Pons (tissue), 1 donor: ENCODE measurements at regions not wholly inside any gene's neighbourhood (a gene's known extent, or its start where the extent isn't known, plus 50 kb on each side); places are given as distances from the start of the nearest gene placed in this dataset.
"Not testable (repeated sequence)": the region's sequence is repeated elsewhere in the genome, so short reads cannot be mapped to it uniquely, and the experiment has no call there.

Source experiments
- DNase-seq: peaks from one replicate; pipeline ENCODE4 v3.0.0-alpha.2; 2016; ENCODE audit warnings: low spot score

DNA sequence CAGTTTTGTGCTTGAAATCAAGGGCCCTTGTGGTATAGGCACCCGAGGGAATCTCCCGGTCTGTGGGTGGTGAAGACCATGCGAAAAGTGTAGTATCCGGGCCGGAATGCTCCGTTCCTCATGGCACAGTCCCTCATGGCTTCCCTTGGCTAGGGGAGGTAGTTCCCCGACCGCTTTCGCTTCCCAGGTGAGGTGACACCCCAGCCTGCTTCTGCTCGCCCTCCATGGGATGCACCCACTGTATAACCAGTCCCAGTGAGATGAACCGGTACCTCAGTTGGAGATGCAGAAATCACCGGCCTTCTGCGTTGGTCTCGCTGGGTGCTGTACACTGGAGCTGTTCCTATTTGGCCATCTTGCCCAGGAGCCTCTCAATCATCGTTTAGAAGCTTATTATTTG is 195.7 kb upstream of the POT1 start:
- no peak for DNase-seq

DNA sequence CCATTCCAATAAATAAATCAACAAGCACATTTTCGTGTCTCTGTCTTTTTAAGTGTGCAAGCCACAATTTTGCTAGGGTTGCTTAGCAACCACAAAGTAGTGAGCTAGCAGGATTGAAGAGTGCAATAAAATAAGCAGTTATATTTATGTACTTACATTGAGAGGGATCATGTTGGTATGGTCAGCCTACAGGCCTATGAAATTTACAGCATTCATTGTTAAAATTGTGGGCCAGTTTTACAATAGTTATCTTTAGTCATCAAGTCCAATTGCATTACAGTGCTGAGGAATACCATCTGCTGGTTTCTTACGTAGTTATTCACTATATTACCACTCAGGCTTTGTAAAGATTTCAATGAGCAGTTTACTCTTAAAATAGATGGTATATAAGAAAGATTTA is 192.5 kb upstream of the POT1 start:
- DNase-seq = no peak

DNA sequence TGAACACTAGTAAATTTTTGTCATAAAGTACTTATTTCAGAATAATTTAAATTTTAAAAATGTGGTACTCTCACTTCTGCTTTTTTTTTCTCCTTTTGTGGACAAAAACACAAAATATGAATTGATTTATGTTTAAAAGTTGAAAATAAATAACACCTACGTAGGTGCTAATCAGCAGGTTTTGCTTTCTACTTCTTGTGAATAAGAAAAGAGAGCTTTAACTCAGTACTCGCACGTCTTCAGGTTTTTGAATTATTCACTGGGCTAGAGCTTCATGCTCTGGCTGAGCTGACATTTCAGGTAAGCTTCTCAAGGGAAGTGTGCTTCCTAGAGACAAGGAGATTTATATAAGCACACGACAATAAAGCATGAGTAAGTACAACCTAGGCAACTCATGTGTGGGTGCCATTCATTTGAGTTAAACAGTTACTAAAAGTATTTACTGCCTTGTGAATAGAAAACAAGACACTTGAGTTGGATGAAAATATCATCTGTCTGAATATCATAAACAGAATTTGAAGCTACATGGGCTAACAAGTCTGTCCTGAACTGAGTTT is 190.0 kb upstream of the POT1 start:
- DNase-seq = no peak

DNA sequence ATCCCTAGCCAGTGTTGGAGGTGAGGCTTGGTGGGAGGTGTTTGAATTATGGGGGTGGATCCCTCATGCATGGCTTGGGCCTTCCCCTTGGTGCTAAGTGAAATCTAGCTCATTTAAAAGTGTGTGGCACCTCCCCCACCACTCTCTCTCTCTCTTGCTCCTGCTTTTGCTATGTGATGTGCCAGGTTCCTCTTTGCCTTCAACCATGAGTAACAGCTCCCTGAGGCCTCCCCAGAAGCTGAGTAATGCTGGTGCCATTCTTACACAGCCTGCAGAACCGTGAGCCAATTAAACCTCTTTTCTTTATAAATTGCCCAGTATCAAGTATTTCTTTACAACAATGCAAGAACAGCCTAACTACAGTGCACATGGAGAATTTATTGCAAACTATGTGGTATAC is 188.8 kb upstream of the POT1 start:
- DNase-seq = no peak

DNA sequence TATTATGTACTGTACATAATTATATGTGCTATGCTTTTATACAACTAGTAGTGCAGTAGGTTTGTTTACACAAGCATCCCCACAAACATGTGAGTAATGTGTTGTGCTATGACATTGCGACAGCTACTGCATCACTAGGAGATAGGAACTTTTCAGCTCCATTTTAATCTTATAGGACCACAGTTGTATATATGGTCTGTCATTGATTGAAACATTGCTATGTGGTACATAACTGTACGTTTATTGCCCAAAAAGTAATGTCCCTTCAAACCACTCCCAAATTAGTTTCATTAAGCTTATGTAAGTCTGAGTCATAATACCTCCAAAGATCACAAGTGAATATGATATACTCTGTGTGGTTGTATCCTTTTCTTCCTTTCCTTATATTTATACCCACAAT is 183.2 kb upstream of the POT1 start:
- DNase-seq = no peak

DNA sequence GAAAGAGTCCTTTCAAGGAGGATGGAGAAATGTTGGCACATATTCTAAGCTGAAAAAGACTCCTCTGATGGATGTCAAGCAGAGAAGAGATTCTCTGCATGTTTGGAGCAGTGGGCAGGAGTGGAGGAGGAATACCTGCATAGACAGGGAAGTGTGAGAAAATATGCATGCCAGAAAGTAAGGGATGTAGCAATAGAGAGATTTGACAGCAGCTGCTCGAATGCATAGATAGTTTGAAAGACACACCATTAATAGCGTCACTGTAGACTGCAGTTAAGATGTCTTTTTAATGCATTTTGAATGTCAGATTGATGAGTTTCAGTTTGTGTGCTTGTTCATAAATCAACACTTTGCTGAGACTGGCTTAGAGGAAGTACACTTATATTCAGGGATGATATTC is 169.9 kb upstream of the POT1 start:
- DNase-seq = no peak

DNA sequence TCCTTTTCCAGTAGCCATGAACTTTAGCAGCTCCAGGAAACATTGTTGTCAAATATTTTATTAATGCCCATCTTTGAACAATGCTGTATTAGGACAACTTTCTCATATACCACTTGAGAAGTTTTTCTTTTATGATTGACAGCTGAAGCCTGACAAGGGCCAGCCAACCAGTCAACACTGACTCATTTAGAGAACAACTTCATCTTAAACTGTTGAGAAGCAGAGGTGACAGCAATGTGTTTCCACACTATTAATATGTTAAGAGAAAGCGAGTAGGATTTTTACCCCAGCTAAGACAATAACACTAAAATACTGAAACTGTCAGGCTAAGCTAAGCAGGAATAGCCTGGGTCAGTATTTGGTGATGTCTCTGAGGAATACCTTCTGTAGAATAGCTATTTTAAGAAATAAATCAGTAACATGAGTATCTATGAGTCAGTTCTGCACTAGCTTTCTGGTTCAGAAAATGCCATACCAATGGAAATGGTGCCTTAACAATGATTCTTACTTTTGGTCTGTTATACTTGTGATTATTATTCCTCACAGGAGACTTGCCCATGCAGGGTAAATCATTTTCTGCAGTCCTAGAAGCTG is 168.8 kb upstream of the POT1 start:
- no peak for DNase-seq

DNA sequence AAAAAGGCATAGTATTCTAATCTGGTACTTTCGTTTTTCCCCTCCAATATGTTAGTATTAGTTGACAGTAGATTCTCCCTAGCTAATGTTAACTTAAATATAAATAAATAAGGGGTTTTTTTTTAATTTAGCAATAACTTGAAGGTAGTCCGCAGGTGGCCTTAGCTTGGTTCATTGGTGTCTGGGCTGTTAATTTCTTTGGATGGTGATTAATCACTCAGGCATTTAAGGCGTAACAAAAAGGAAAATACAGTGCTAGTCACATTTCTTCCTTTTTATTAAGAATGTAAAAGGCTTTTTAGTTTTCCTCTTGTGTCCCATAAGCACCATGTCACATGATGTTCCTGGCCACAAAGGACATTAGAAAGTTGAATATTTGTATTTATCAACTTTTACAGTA is 161.0 kb upstream of the POT1 start:
- DNase-seq = no peak

DNA sequence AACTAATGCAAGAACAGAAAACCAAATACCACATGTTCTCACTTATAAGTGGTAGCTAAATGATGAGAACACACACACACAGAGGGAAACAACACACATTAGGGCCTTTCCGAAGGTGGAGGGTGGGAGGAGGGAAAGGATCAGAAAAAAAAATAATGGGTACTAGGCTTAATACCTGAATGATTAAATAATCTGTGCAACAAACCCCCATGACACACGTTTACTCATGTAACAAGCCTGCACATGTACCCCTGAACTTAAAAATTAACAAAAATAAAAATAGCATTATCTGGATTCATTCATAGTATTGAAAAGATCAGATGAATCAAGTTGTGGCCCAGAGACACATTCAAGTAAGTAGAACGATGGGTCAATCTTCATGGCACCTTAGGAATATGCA is 159.5 kb upstream of the POT1 start:
- no peak for DNase-seq

DNA sequence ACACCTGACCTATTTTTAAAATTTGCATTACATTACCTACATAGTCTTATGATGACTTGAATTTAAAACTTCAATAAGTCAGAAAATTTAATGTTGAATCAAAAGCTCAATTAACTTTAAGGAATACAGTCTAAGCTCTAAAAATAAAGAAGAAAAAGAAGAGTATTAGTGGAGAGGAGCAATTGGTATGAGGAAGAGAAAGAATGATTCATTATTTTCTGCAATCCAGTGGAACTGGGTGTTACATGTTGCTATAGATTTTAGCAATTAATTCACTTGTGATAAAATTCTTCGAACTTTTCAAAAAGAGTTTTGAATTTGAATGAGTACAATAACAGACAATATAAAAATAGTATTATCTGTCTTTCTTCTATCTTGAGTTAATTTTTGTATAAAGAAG is 158.9 kb upstream of the POT1 start:
- no peak for DNase-seq

DNA sequence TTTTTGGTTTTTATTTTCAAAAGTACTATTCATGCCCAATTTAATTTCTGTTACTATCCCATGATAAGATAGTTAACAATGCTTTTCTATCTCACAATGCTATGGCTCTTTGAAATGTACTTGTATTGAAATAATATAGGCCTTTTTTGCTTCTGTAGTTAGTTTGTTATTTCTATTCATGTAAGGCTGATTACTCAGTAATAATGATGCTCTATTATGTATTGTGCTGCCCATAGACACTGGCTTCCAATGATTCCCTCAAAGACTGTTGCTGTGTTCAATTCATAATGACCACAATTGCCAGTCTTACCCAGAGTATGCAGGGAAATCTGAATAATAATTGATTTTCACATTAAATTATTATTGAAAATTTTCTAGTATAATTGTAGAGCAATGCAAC is 155.5 kb upstream of the POT1 start:
- DNase-seq = peak; percentile 67

DNA sequence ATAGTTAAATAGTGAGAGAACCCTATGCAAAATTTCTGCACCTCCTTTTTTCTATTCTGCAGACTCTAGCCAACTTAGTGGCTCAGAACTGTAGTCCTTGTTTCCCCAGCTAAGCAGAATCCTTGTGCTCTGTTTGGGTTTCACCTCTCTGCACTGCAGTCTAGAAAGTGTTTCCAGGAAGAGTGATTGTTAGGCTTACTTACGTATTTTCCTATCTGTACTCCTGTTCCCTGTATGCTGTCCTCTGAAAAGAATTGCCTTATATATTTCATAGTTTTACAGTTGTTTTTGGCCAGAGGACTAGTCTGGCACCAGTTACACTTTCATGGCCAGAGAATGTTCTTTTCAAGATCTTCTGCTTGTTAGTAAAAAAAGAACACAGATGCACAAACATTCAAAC is 154.6 kb upstream of the POT1 start:
- no peak for DNase-seq

DNA sequence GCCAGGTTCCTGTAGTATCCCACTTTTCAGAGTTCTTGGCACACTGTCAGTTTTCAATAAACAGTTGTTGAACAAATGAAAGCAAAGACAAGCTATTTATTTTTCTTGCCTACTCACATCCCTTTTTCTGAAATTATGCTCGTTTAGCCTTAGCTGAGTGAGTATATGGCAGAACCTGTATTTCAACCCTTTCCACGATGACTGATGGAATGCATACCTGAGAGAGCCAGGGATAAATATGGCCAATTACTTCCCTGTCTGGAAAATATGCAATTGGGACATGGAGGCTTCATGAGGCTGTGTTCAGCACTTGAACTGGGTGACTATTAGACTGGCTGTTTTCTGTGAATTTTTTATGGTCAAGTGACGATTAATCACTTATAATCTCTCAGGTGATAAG is 144.5 kb upstream of the POT1 start:
- DNase-seq = no peak

DNA sequence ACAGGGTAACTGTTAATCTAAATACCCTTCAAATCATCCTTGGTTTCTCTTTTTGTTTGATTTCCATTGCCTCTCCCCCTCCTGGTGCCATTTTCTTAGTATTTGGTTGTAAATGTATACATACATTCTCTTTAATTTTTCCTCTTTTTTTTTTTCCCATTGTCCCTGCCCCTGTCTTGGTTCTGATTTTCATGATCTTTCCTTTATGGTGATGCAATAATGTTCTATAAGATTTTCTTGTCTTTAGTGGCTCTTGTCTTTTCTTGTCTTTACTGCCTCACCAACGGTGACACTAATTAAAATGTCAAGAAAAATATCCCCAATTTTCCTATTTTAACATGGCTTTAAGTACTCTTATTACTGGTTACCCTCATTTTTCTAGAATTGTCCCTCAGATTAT is 135.9 kb upstream of the POT1 start:
- no peak for DNase-seq

DNA sequence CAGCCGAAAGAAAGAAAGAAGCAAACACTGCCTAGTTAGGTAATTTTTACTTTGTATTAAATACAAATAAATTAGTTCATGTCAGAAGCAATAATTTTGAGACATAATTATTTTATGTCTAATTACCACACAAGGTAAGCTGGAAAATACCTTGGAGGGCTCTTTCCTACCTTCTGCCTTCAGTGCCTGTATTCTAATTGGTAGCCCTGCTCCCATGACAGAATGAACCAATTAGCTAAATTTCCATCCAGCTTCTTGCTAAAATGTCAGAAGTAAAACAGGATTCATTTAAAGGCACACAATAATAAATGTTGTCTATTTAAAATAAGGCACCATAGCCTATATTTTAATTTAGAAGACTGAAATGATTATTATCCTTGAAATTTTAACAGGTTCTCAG is 135.4 kb upstream of the POT1 start:
- DNase-seq = no peak

DNA sequence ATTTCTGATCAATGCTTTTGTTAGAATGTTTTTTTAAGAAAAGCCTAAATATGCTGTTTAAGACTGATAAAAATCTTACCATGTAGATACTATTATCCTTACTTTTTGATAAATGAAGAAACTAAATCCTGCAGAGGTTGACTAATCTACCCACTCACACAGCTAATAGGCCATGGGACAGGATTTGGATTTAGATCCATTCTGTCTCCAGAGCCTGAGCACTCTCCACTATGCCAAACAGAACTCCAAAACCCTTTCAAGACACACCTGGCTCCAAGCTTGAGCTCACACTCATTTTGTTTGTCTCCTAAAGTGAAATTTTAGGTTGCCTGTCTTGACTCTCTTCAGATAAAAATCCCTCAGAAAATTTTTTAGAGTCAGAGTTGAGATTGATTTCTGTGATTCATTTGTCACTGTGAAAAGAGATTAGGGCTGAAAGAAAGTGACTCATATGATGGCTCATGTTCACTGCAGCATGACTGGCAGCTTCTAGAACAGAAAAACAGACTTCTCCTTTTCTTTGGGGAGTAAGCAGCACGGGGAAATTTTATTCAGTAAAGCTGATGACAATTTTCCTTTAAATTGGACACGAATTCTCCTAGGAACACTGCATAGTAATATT is 132.3 kb upstream of the POT1 start:
- peak; percentile 46 for DNase-seq

DNA sequence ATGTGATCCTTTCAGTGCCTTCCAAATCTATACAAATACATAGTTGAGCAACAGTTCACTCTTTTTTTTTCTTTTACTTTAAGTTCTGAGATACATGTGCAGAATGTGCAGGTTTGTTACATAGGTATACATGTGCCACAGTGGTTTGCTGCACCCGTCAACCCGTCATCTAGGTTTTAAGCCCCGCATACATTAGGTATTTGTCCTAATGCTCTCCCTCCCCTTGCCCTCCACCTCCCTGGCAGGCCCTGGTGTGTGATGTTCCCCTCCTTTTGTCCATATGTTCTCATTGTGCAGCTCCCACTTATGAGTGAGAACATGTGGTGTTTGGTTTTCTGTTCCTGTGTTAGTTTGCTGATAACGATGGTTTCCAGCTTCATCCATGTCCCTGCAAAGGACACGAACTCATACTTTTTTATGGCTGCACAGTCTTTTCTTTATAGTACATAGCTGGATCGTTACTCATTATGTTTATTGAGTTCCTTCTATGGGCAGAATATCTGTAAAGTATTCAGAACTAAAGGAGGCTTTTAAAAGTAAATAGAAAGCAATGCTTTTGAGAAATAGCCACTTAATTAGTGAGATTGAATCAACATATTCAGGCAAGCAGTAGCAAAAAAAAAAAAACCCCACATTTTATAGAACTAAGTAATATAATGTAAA is 131.6 kb upstream of the POT1 start:
- not testable (repeated sequence) for DNase-seq

DNA sequence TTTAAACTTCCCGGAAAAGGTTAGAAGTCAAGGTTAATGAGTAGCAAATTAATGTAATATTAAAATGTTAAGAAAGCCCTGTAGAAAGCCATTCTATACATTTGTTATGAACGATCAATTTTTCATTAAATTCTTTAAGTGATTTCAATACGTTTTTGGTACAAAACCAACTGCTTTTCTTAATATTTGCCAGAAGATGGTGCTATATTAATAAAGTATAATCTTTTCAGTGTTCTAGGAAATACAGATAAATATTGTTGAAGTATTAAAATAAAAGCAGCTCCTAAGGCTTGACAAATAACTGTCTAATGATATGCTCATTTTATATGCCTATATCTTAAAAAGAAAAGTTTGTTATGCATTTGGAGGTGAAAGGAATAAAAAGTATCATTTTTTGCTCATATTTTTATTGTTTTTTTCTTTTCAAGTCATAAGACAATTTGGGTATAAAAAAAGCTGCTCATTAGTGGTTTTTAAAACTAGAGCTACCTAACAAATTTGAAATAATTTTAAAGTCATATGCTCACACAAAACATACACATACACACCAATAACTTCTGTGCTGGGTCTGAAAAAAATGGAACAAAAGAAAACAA is 130.3 kb upstream of the POT1 start:
- DNase-seq = no peak

DNA sequence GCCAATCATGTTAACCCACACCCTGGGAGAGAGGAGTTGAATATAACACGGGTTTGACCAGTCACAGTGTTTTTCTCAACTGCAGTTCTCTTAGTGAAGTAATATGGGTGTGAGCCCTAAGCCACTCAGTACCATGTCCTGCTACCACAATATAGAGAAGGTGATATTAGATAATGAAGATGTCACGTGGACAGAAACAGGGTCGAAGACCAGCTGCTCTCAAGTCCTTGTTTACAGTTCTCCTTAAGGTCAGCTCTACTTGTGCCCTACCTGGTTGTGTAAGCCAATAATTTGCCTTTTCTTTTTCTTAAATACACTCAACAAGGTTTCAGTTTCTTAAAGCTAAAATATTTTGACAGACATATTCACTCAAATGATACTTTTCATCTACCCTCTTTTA is 128.3 kb upstream of the POT1 start:
- DNase-seq = no peak

DNA sequence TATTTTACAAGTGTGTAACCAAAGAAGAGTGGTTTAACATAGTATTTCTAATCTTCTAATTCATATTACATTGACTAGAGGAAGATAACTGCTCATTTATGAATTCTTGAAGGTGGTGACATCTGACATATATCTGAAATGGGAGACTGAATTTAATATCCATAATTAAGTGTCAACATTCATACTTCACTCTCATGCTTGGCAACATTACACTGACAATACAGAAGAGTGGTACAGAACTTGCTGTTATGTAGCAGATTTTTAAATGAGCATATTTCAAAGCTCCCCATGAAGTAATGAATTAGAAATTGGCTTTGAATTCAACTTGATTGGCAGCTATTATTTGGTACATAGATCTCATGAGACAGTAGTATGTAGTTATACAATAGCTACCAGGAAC is 125.8 kb upstream of the POT1 start:
- no peak for DNase-seq

DNA sequence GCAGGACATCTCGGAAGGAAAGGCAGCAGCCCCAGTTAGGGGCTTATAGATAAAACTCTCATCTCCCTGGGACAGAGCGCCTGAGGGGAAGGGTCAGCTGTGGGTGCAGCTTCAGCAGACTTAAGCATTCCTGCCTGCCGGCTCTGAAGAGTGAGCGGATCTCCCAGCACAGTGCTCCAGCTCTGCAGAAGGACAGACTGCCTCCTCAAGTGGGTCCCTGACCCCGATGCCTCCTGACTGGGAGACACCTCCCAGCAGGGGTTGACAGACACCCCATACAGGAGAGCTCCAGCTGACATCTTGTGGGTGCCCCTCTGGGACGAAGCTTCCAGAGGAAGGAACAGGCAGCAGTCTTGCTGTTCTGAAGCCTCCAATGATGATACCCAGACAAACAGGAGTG is 117.1 kb upstream of the POT1 start:
- no peak for DNase-seq

DNA sequence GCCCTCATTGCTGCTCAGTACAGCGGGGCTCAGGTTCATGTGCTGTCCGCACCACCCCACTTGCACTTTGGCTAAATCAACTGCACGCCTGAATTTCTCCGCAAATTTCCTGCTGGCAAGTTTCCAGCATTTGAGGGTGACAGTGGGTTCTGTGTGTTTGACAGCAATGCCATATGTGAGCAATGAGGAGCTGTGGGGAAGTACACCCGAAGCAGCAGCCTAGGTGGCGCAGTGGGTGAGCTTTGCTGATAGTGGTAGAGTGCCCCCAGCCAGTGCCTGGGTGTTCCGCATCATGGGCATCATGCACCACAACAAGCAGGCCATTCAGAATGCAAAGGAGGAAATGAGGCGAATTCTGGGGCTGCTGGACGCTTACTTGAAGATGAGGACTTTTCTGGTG is 103.9 kb upstream of the POT1 start:
- no peak for DNase-seq

DNA sequence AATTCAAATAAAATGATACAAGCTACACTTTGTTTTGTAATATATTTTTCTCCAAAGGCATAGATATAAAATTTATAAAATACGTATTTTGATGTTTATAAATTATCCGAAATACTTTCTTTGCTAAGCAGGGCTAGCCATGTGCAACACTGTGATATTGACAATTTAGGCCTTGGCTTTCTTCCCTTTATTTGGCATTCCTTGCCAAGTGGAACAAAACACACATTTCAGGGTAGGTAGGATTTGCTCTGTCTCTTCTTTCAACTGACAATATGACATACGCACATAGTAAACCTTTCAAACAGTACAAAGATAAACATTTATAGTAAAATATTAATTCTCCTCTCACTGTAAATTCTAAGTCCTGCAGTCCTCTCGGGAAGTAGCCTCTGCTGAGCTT is 103.3 kb upstream of the POT1 start:
- no peak for DNase-seq
